BJ (cell line): ENCODE measurements at regions not wholly inside any gene's neighbourhood (a gene's known extent, or its start where the extent isn't known, plus 50 kb on each side); places are given as distances from the start of the nearest gene placed in this dataset.
A peak's percentile ranks its signal among the peaks of the same experiment; 100 is the strongest.
"Not testable (repeated sequence)": the region's sequence is repeated elsewhere in the genome, so short reads cannot be mapped to it uniquely, and the experiment has no call there.

Experiments used
- CTCF ChIA-PET: fragments of 350-600 bp; formaldehyde crosslinking; extraction: SDS; loops from one replicate; lab custom pipeline; 2021; ENCODE audit warnings: antibody characterized with exemption, inconsistent platforms; lab: Yijun Ruan, JAX
- POLR2A ChIA-PET: fragments of 300-600 bp; sonication (Branson Sonifier 250); formaldehyde crosslinking; extraction: SDS; loops from one replicate; lab custom pipeline; 2021; ENCODE audit warnings: antibody characterized with exemption; lab: Charles Lee
- DNase-seq: peaks from one replicate; pipeline ENCODE4 v3.0.0-alpha.2; 2011; ENCODE audit warnings: low read depth
- H3K27me3 ChIP-seq: 2 replicates; pipeline ENCODE4 v1.6.0; 2011; ENCODE audit warnings: low read length; ENCODE audit not compliant: control insufficient read depth, insufficient read depth
- H3K36me3 ChIP-seq: 2 replicates; pipeline ENCODE4 v1.5.1; 2011; ENCODE audit warnings: low read length; ENCODE audit not compliant: control insufficient read depth, insufficient read depth
- H3K4me3 ChIP-seq: 2 replicates; pipeline ENCODE4 v1.5.1; 2011; ENCODE audit warnings: low read depth, mild to moderate bottlenecking, control low read depth, low read length
- CTCF ChIP-seq: IDR thresholded peaks from 2 replicates; pipeline ENCODE4 v1.5.1; 2011; ENCODE audit warnings: low read depth, mild to moderate bottlenecking, control low read depth, inconsistent platforms, low read length, moderate library complexity; ENCODE audit not compliant: insufficient read depth

GRCh38 chr13:76300688-76301087, 585.5 kb downstream of the KCTD12 start:
- DNase-seq: no peak
- ChIA-PET CTCF (no interaction called here), POLR2A (interaction anchor here (0.7 kb wide), 1 partner anchor 8 kb away, joined by 7 read pairs; no protein-coding TSS in a partner anchor)
- H3K4me3 ChIP-seq: no peak overlapping the region
- TF ChIP-seq CTCF: no peak
- no peaks in the 10 kb centered on the region for H3K36me3 ChIP-seq
- no peaks in the 10 kb centered on the region for H3K27me3 ChIP-seq

DNA sequence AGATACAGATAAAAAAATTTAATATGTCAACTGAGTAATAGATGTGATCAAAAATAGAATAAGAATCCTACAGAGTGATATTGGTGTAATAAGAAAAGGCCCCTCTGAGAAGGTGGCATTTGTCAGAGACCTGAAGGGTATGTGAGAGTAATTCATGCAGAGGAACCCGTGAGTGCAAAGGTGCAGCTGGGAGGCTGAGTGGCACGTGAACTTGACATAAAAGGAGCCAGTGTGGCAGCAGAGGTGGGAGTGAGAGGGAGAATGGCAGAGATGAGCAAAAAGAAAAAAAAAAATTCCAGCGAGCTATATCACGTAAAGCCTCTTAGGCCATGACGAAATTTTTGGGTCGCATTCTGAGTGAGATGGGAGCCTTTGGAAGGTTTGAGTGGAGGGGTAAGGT, 588.9 kb downstream of the KCTD12 start:
- POLR2A ChIA-PET: no interaction called here
- H3K36me3 ChIP-seq: no peaks in the 10 kb centered on the region
- H3K27me3 ChIP-seq: no peaks in the 10 kb centered on the region
- CTCF ChIA-PET: no interaction called here
- no peak for DNase-seq
- no peak for TF ChIP-seq CTCF
- no peak overlapping the region for H3K4me3 ChIP-seq

GRCh38 chr13:76296751-76297150, 589.5 kb downstream of the KCTD12 start:
- no peak for DNase-seq
- H3K27me3 ChIP-seq: no peaks in the 10 kb centered on the region
- POLR2A ChIA-PET: no interaction called here
- no peaks in the 10 kb centered on the region for H3K36me3 ChIP-seq
- TF ChIP-seq CTCF: no peak
- no peak overlapping the region for H3K4me3 ChIP-seq
- CTCF ChIA-PET: no interaction called here

GRCh38 chr13:76295020-76295419, 591.2 kb downstream of the KCTD12 start:
- CTCF ChIA-PET: not testable (repeated sequence)

DNA sequence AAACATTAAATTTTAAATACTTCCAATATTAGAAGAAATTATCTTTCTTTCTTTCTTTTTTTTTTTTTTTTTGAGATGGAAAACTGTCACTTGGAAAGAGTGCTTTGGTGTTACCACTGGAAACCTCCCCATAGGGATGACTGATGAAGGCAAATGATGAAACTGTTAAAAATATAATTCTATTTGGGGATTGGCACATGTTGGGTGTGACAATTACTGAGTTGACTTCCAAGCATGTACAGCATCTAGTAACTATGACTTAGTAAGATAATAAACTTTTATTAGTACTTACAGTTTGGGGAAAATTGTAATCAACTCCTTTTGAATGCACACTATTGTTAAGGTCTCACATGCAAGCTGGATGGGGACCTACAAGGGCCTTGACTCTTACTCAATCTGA, 592.5 kb downstream of the KCTD12 start:
- H3K27me3 ChIP-seq: no peaks in the 10 kb centered on the region
- DNase-seq: peak; percentile 5
- no peak overlapping the region for H3K4me3 ChIP-seq
- TF ChIP-seq CTCF: no peak
- H3K36me3 ChIP-seq: no peaks in the 10 kb centered on the region
- ChIA-PET POLR2A (no interaction called here), CTCF (no interaction called here)

More at GRCh38 chr13:76295020-76295419, 591.2 kb downstream of the KCTD12 start:
- H3K4me3 ChIP-seq, DNase-seq, POLR2A ChIA-PET, H3K36me3 ChIP-seq, H3K27me3 ChIP-seq: not testable (repeated sequence)

- POLR2A ChIA-PET: no interaction called here
Measured at GRCh38 chr13:76293346-76293745, 592.9 kb downstream of the KCTD12 start.

More at GRCh38 chr13:76293346-76293745, 592.9 kb downstream of the KCTD12 start:
- Histone ChIP-seq H3K27me3 (no peaks in the 10 kb centered on the region), H3K4me3 (no peak overlapping the region), H3K36me3 (no peaks in the 10 kb centered on the region)
- CTCF ChIA-PET: no interaction called here
- TF ChIP-seq CTCF: no peak
- peak; percentile 55 for DNase-seq
